ENCODE measurements at regions not wholly inside any gene's neighbourhood (a gene's known extent, or its start where the extent isn't known, plus 50 kb on each side); places are given as distances from the start of the nearest gene placed in this dataset.

- no CpG with 5 or more reads among the region's 3 CpGs for WGBS, 2 experiments (ENCODE audit: extremely low coverage in 2 of 2, insufficient read length in 1 of 2)
- ATAC-seq (ENCODE audit: low read depth) = no peak
- in situ Hi-C loops (cut with MboI; ENCODE audit: low sequenced_read_pairs) = no loop called here
Measured at GRCh38 chr7:109261781-109262180, 692.1 kb downstream of the DNAJB9 start.

More at GRCh38 chr7:109261781-109262180, 692.1 kb downstream of the DNAJB9 start:
- intact Hi-C loops (cut with micrococcal nuclease) = no loop called here
- no peak overlapping the region for H2BK15ac ChIP-seq (ENCODE audit: low read depth, low read length)
- no peak overlapping the region for H3K14ac ChIP-seq (replicated peaks; ENCODE audit: low read depth, low read length)
- no peak for DNase-seq
- no peak overlapping the region for H3K4me3 ChIP-seq (ENCODE audit: insufficient read depth, low read depth, low read length)
- no peak overlapping the region for H4K8ac ChIP-seq (ENCODE audit: low read depth in 2 of 2, low read length in 2 of 2)
- H3K18ac ChIP-seq (ENCODE audit: low read depth, low read length) = no peak overlapping the region
- ChIA-PET POLR2A (ENCODE audit: unreplicated experiment) (no interaction called here), CTCF (no interaction called here)
- H3K27ac ChIP-seq (ENCODE audit: insufficient read depth, low read length) = no peak overlapping the region
- no peak overlapping the region for H2BK5ac ChIP-seq (ENCODE audit: low read depth, low read length, poor library complexity, severe bottlenecking)
- TF ChIP-seq SMC3 (IDR thresholded peaks at IDR 0.05; ENCODE audit: low read depth, low read length) (no peak), MAZ (IDR thresholded peaks at IDR 0.05; ENCODE audit: borderline replicate concordance, low read depth, low read length) (no peak), MAFK (IDR thresholded peaks at IDR 0.05; ENCODE audit: low read depth, low read length) (no peak), RFX5 (IDR thresholded peaks at IDR 0.05; ENCODE audit: low read depth, low read length) (no peak), CEBPB (IDR thresholded peaks at IDR 0.05; ENCODE audit: low read depth, low read length) (no peak), ELK1 (IDR thresholded peaks at IDR 0.05; ENCODE audit: borderline replicate concordance, low read depth, low read length) (no peak), FOS (IDR thresholded peaks at IDR 0.05; ENCODE audit: low read depth, low read length) (no peak), BHLHE40 (IDR thresholded peaks at IDR 0.05; ENCODE audit: low read depth, low read length) (no peak), CTCF (conservative IDR thresholded peaks at IDR 0.05; ENCODE audit: low read depth, low read length) (no peak), CHD1 (IDR thresholded peaks at IDR 0.05; ENCODE audit: low read depth, low read length) (no peak), RCOR1 (IDR thresholded peaks at IDR 0.05; ENCODE audit: insufficient replicate concordance, low read length) (no peak), RAD21 (IDR thresholded peaks at IDR 0.05; ENCODE audit: low read length) (no peak), MXI1 (IDR thresholded peaks at IDR 0.05; ENCODE audit: borderline replicate concordance, low read depth, low read length) (no peak), POLR2A (IDR thresholded peaks at IDR 0.05; ENCODE audit: low read depth, low read length) (no peak)
- H4K91ac ChIP-seq (ENCODE audit: insufficient read depth, low read depth, low read length) = no peak overlapping the region
- no peak overlapping the region for H3K9ac ChIP-seq (ENCODE audit: low read depth, low read length)
- H3K4me2 ChIP-seq (ENCODE audit: low read depth, low read length) = no peak overlapping the region
- no peak overlapping the region for H2AK5ac ChIP-seq (ENCODE audit: low read depth, low read length)
- no TSS peak for BruUV-seq (replicated peaks)
- H2BK120ac ChIP-seq (ENCODE audit: low read depth, low read length) = no peak overlapping the region
- H3K79me1 ChIP-seq (ENCODE audit: low read depth in 1 of 2, low read length in 2 of 2) = no peaks in the 10 kb centered on the region
- H3K36me3 ChIP-seq (ENCODE audit: control insufficient read depth, insufficient read depth, low read length) = no peaks in the 10 kb centered on the region
- no peak overlapping the region for H3K23ac ChIP-seq (ENCODE audit: low read depth, low read length)
- H2BK20ac ChIP-seq (ENCODE audit: low read depth, low read length) = no peak overlapping the region
- no peaks in the 10 kb centered on the region for H4K20me1 ChIP-seq (ENCODE audit: insufficient read depth, low read length)
- H3K27me3 ChIP-seq (ENCODE audit: control insufficient read depth, insufficient read depth, low read length) = no peaks in the 10 kb centered on the region
- H2AK9ac ChIP-seq (replicated peaks; ENCODE audit: low read depth, low read length, poor library complexity) = no peak overlapping the region
- H3K9me1 ChIP-seq (ENCODE audit: insufficient read depth, low read length) = no peaks in the 10 kb centered on the region
- dilution Hi-C loops (cut with HindIII; ENCODE audit: low sequenced_read_pairs, unreplicated experiment) = no loop called here
- no peak overlapping the region for H2AFZ ChIP-seq (replicated peaks; ENCODE audit: low read length, poor library complexity)
- H3K9me3 ChIP-seq (ENCODE audit: control insufficient read depth, insufficient read depth, low read length) = peaks cover 3% of the 10 kb centered on the region; the same call in 1 of the 2 replicates
- no peaks in the 10 kb centered on the region for H3K4me1 ChIP-seq (ENCODE audit: control insufficient read depth, insufficient read depth, low read length)
- H3K4ac ChIP-seq (ENCODE audit: low read depth, low read length) = no peak overlapping the region
- no peak overlapping the region for H4K5ac ChIP-seq (ENCODE audit: low read depth, low read length)
- H3K56ac ChIP-seq (ENCODE audit: extremely low read depth, insufficient read depth, low read length) = no peak overlapping the region
